HK-2 (cell line): ENCODE measurements at regions not wholly inside any gene's neighbourhood (a gene's known extent, or its start where the extent isn't known, plus 50 kb on each side); places are given as distances from the start of the nearest gene placed in this dataset.
"Not testable (repeated sequence)": the region's sequence is repeated elsewhere in the genome, so short reads cannot be mapped to it uniquely, and the experiment has no call there.

Source experiments
- DNase-seq: peaks from one replicate; pipeline ENCODE4 v3.0.0-alpha.2; 2018; ENCODE audit not compliant: unreplicated experiment

GRCh38 chr12:76664731-76665130 lies 99.2 kb upstream of the ZDHHC17 start:
- DNase-seq = no peak

GRCh38 chr12:76666290-76666835 lies 97.6 kb upstream of the ZDHHC17 start:
- no peak for DNase-seq

- no peak for DNase-seq
Measured at GRCh38 chr12:76669981-76670380, 93.9 kb upstream of the ZDHHC17 start.

- DNase-seq = no peak
Measured at GRCh38 chr12:76670776-76671175, 93.1 kb upstream of the ZDHHC17 start.

GRCh38 chr12:76674669-76675315 lies 89.1 kb upstream of the ZDHHC17 start:
- no peak for DNase-seq

GRCh38 chr12:76676261-76676660 lies 87.7 kb upstream of the ZDHHC17 start:
- DNase-seq = not testable (repeated sequence)

- DNase-seq = no peak
Measured at GRCh38 chr12:76678992-76679391, 84.9 kb upstream of the ZDHHC17 start.

GRCh38 chr12:76679778-76680177 lies 84.1 kb upstream of the ZDHHC17 start:
- DNase-seq = no peak

- no peak for DNase-seq
Measured at GRCh38 chr12:76680940-76681339, 83.0 kb upstream of the ZDHHC17 start.

GRCh38 chr12:76685246-76685678 lies 78.7 kb upstream of the ZDHHC17 start:
- no peak for DNase-seq

GRCh38 chr12:76687981-76688380 lies 75.9 kb upstream of the ZDHHC17 start:
- no peak for DNase-seq

- no peak for DNase-seq
Measured at GRCh38 chr12:76688631-76689030, 75.3 kb upstream of the ZDHHC17 start.

- DNase-seq = no peak
Measured at GRCh38 chr12:76690921-76691700, 72.8 kb upstream of the ZDHHC17 start.

- DNase-seq = no peak
Measured at GRCh38 chr12:76692846-76693245, 71.1 kb upstream of the ZDHHC17 start.

- no peak for DNase-seq
Measured at GRCh38 chr12:76694369-76694768, 69.5 kb upstream of the ZDHHC17 start.

- DNase-seq = no peak
Measured at GRCh38 chr12:76696186-76696585, 67.7 kb upstream of the ZDHHC17 start.

GRCh38 chr12:76697849-76698248 lies 66.1 kb upstream of the ZDHHC17 start:
- DNase-seq = no peak

- no peak for DNase-seq
Measured at GRCh38 chr12:76698316-76698715, 65.6 kb upstream of the ZDHHC17 start.

- no peak for DNase-seq
Measured at GRCh38 chr12:76698966-76699365, 64.9 kb upstream of the ZDHHC17 start.

- DNase-seq = no peak
Measured at GRCh38 chr12:76701690-76702089, 62.2 kb upstream of the ZDHHC17 start.

GRCh38 chr12:76702946-76703345 lies 61.0 kb upstream of the ZDHHC17 start:
- DNase-seq = no peak

- no peak for DNase-seq
Measured at GRCh38 chr12:76704693-76705092, 59.2 kb upstream of the ZDHHC17 start.

- DNase-seq = no peak
Measured at GRCh38 chr12:76706101-76706500, 57.8 kb upstream of the ZDHHC17 start.
